Activated T-helper 1 cell treated with anti-CD3 and anti-CD28 coated beads, Interleukin-2, amount 50 U/mL, for 16 hours (primary cell): ENCODE measurements at regions not wholly inside any gene's neighbourhood (a gene's known extent, or its start where the extent isn't known, plus 50 kb on each side); places are given as distances from the start of the nearest gene placed in this dataset.

Experiments used
- DNase-seq, 2 donors: peaks; one replicate each; pipeline ENCODE4 v3.0.0-alpha.2; 2020; ENCODE audit warnings: low read depth in 1 of 2, low spot score in 1 of 2

GRCh38 chr6:90406142-90406794 lies 109.6 kb upstream of the BACH2 start:
- no peak for DNase-seq

GRCh38 chr6:90403489-90404381 lies 107.1 kb upstream of the BACH2 start:
- no peak for DNase-seq

- no peak for DNase-seq
Observed at GRCh38 chr6:90402831-90403192, 106.2 kb upstream of the BACH2 start.

- DNase-seq: no peak
Observed at GRCh38 chr6:90401933-90402830, 105.5 kb upstream of the BACH2 start.

GRCh38 chr6:90399970-90400369 lies 103.3 kb upstream of the BACH2 start:
- DNase-seq: no peak

GRCh38 chr6:90397929-90398674 lies 101.5 kb upstream of the BACH2 start:
- peak; percentile 47 to 77 for DNase-seq

- DNase-seq: no peak
Observed at GRCh38 chr6:90397047-90397446, 100.4 kb upstream of the BACH2 start.

- DNase-seq: peak; percentile 38 to 45
Observed at GRCh38 chr6:90393232-90393884, 96.7 kb upstream of the BACH2 start.

GRCh38 chr6:90390379-90390778 lies 93.7 kb upstream of the BACH2 start:
- DNase-seq: no peak

GRCh38 chr6:90388395-90388794 lies 91.8 kb upstream of the BACH2 start:
- DNase-seq: no peak

GRCh38 chr6:90387826-90388225 lies 91.2 kb upstream of the BACH2 start:
- no peak for DNase-seq

GRCh38 chr6:90387383-90387775 lies 90.7 kb upstream of the BACH2 start:
- DNase-seq: no peak

- DNase-seq: no peak
Observed at GRCh38 chr6:90386399-90387382, 90.0 kb upstream of the BACH2 start.

- no peak for DNase-seq
Observed at GRCh38 chr6:90385759-90386313, 89.2 kb upstream of the BACH2 start.

- no peak for DNase-seq
Observed at GRCh38 chr6:90384720-90385119, 88.1 kb upstream of the BACH2 start.

- DNase-seq: no peak
Observed at GRCh38 chr6:90383196-90383822, 86.7 kb upstream of the BACH2 start.

GRCh38 chr6:90382760-90383159 lies 86.1 kb upstream of the BACH2 start:
- DNase-seq: no peak

- DNase-seq: no peak
Observed at GRCh38 chr6:90375681-90376439, 79.2 kb upstream of the BACH2 start.
